HG02610 (cell line): ENCODE measurements at regions not wholly inside any gene's neighbourhood (a gene's known extent, or its start where the extent isn't known, plus 50 kb on each side); places are given as distances from the start of the nearest gene placed in this dataset.
A peak's percentile ranks its signal among the peaks of the same experiment; 100 is the strongest.
"Not testable (repeated sequence)": the region's sequence is repeated elsewhere in the genome, so short reads cannot be mapped to it uniquely, and the experiment has no call there.

Source experiments
- ATAC-seq: cut with Tn5 transposase; IDR thresholded peaks from one replicate; pipeline ENCODE4 v1.9.1; 2021; ENCODE audit warnings: mild to moderate bottlenecking, moderate library complexity; ENCODE audit not compliant: unreplicated experiment

GRCh38 chr3:40925231-40925630, 274.1 kb upstream of the CTNNB1 start:
- ATAC-seq = no peak

GRCh38 chr3:40930131-40930538, 269.2 kb upstream of the CTNNB1 start:
- no peak for ATAC-seq

- no peak for ATAC-seq
Measured at GRCh38 chr3:40930756-40931155, 268.5 kb upstream of the CTNNB1 start.

- ATAC-seq = no peak
Measured at GRCh38 chr3:40938591-40938990, 260.7 kb upstream of the CTNNB1 start.

- no peak for ATAC-seq
Measured at GRCh38 chr3:40939030-40939740, 260.1 kb upstream of the CTNNB1 start.

- no peak for ATAC-seq
Measured at GRCh38 chr3:40939741-40940130, 259.6 kb upstream of the CTNNB1 start.

- no peak for ATAC-seq
Measured at GRCh38 chr3:40940651-40941050, 258.7 kb upstream of the CTNNB1 start.

GRCh38 chr3:40947022-40947421, 252.3 kb upstream of the CTNNB1 start:
- not testable (repeated sequence) for ATAC-seq

GRCh38 chr3:40949347-40949746, 250.0 kb upstream of the CTNNB1 start:
- ATAC-seq = not testable (repeated sequence)

- no peak for ATAC-seq
Measured at GRCh38 chr3:40951636-40952035, 247.7 kb upstream of the CTNNB1 start.

GRCh38 chr3:40961104-40961857, 238.0 kb upstream of the CTNNB1 start:
- ATAC-seq = no peak

GRCh38 chr3:40962721-40963120, 236.6 kb upstream of the CTNNB1 start:
- ATAC-seq = no peak

- no peak for ATAC-seq
Measured at GRCh38 chr3:40968666-40969065, 230.6 kb upstream of the CTNNB1 start.

GRCh38 chr3:40969341-40969740, 230.0 kb upstream of the CTNNB1 start:
- no peak for ATAC-seq

- no peak for ATAC-seq
Measured at GRCh38 chr3:40969756-40970466, 229.4 kb upstream of the CTNNB1 start.

- peak; percentile 97 for ATAC-seq
Measured at GRCh38 chr3:40971191-40972168, 227.8 kb upstream of the CTNNB1 start.

GRCh38 chr3:40972350-40972749, 227.0 kb upstream of the CTNNB1 start:
- no peak for ATAC-seq

- no peak for ATAC-seq
Measured at GRCh38 chr3:40973141-40973540, 226.2 kb upstream of the CTNNB1 start.

- ATAC-seq = no peak
Measured at GRCh38 chr3:40975711-40976121, 223.6 kb upstream of the CTNNB1 start.

- ATAC-seq = no peak
Measured at GRCh38 chr3:40976241-40976640, 223.1 kb upstream of the CTNNB1 start.

- no peak for ATAC-seq
Measured at GRCh38 chr3:40978442-40978841, 220.9 kb upstream of the CTNNB1 start.
